ENCODE measurements at regions not wholly inside any gene's neighbourhood (a gene's known extent, or its start where the extent isn't known, plus 50 kb on each side); places are given as distances from the start of the nearest gene placed in this dataset. TPM values are rescaled to one million over a fixed set of nuclear protein-coding genes. Genes with fewer than 3 reads are reported as not detected.
"Not testable (repeated sequence)": the region's sequence is repeated elsewhere in the genome, so short reads cannot be mapped to it uniquely, and the experiment has no call there.

DNA sequence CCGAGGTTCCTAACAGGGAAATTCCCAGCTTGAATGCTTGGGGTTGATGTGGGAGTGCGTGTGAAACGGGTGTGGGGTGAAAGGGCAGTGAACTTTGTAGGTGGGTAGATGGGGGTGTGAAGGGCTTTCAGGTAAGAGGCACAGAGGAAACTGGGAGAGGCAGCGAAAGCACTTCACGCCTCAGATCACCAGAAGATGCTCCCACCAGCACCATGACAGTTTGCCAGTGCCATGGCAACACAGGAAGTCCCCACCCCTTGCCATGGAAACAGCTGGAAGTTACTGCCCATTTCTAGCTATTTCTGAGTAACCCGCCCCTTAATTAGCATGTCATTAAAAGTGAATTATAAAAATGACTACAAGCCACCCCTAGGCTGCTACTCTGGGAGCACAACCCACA lies 1390.6 kb upstream of the TPTE start:
- H3K79me1 ChIP-seq (ENCODE audit: low read depth, low read length); H3K4me2 ChIP-seq (ENCODE audit: insufficient read depth in 1 of 2, low read depth in 2 of 2, low read length in 2 of 2); H3K56ac ChIP-seq (replicated peaks; ENCODE audit: insufficient read length, low read depth, low read length); H4K91ac ChIP-seq (replicated peaks; ENCODE audit: insufficient read length, low read length); H2BK20ac ChIP-seq (ENCODE audit: low read length); FAIRE-seq; H4K5ac ChIP-seq (ENCODE audit: insufficient read length, low read depth, low read length); H3K36me3 ChIP-seq (ENCODE audit: control insufficient read depth in 2 of 4, insufficient read depth in 4 of 4, low read length in 3 of 4); DNase-seq (ENCODE audit: low read depth in 1 of 2, low spot score in 2 of 2); H3K18ac ChIP-seq (ENCODE audit: extremely low read depth, low read length); H4K20me1 ChIP-seq (replicated peaks in 1 of 2; ENCODE audit: control insufficient read depth in 1 of 2, insufficient read depth in 2 of 2, low read length in 2 of 2); H3K27me3 ChIP-seq (replicated peaks in 1 of 4; ENCODE audit: control insufficient read depth in 3 of 4, extremely low read depth in 1 of 4, insufficient read depth in 3 of 4, low read length in 3 of 4); H4K8ac ChIP-seq (ENCODE audit: extremely low read depth, insufficient read depth, low read length); CTCF ChIA-PET (ENCODE audit: partially characterized antibody); H3K79me2 ChIP-seq (ENCODE audit: control insufficient read depth in 1 of 2, insufficient read depth in 2 of 2, low read length in 2 of 2); H3K9ac ChIP-seq (replicated peaks in 1 of 4; ENCODE audit: extremely low read depth in 1 of 4, low read depth in 3 of 4, low read length in 3 of 4); POLR2A ChIA-PET (ENCODE audit: partially characterized antibody); H2AFZ ChIP-seq (ENCODE audit: low read length); H3K4ac ChIP-seq (replicated peaks; ENCODE audit: insufficient read length, low read depth, low read length); H3K23me2 ChIP-seq (ENCODE audit: low read depth, low read length); H2BK15ac ChIP-seq (ENCODE audit: low read length); H3K4me1 ChIP-seq (replicated peaks in 1 of 4; ENCODE audit: control insufficient read depth in 3 of 4, insufficient read depth in 4 of 4, low read length in 3 of 4); H2BK12ac ChIP-seq (ENCODE audit: low read depth, low read length); H3K23ac ChIP-seq (ENCODE audit: insufficient read length); H3K27ac ChIP-seq (ENCODE audit: low read depth, low read length); H3K14ac ChIP-seq (ENCODE audit: insufficient read length); H3K4me3 ChIP-seq (ENCODE audit: extremely low read depth in 1 of 4, insufficient read depth in 2 of 4, low read depth in 3 of 4, low read length in 4 of 4); H2BK120ac ChIP-seq (replicated peaks; ENCODE audit: low read depth, low read length); H2AK5ac ChIP-seq (ENCODE audit: low read depth, low read length); H2BK5ac ChIP-seq (ENCODE audit: low read depth, low read length); H3K9me3 ChIP-seq (ENCODE audit: insufficient read depth in 2 of 2, low read depth in 1 of 2, low read length in 1 of 2): not testable (repeated sequence)
- WGBS, 2 experiments (ENCODE audit: extremely low coverage in 1 of 2, insufficient coverage in 1 of 2, insufficient read length in 1 of 2, insufficient replicate concordance in 2 of 2, low coverage in 1 of 2, low lambda C conversion rate in 2 of 2, missing lambda C conversion rate in 1 of 2), result 66% methylated on average over 5 of the region's 6 CpGs; no CpG with 5 or more reads in 1 of the 2 experiments

Small RNAs in the stretch of these regions (small RNA-seq; reads per million reads assigned to genes)
- gene CR392039.1 (ENCODE audit: insufficient read depth), result not detected

Measured in H1 (cell line).